Mammary epithelial cell (primary cell): ENCODE measurements at regions not wholly inside any gene's neighbourhood (a gene's known extent, or its start where the extent isn't known, plus 50 kb on each side); places are given as distances from the start of the nearest gene placed in this dataset.

Experiments
- CTCF ChIP-seq, 2 donors: IDR thresholded peaks in 1 of 2; conservative IDR thresholded peaks in 1 of 2; 2 replicates each; pipeline ENCODE4 v1.5.1; 2011 to 2012; ENCODE audit warnings: inconsistent platforms in 2 of 2, low read length in 2 of 2, mild to moderate bottlenecking in 2 of 2, control low read depth in 1 of 2, low read depth in 1 of 2; ENCODE audit not compliant: insufficient read depth in 1 of 2; ENCODE audit errors: extremely low read depth in 1 of 2
- EZH2 ChIP-seq: IDR thresholded peaks from 2 replicates; pipeline ENCODE4 v1.6.1; 2012; ENCODE audit warnings: low read length, inconsistent platforms, borderline replicate concordance

- TF ChIP-seq CTCF (conservative IDR thresholded peaks at IDR 0.05 in 1 of 2, IDR thresholded peaks at IDR 0.05 in 1 of 2; ENCODE audit: extremely low read depth in 1 of 2, insufficient read depth in 1 of 2, low read depth in 1 of 2, low read length in 2 of 2) (no peak), EZH2 (no peak)
These were observed 1386.1 kb downstream of the SLITRK5 start for GRCh38 chr13:89057274-89057673.
